GM10266 (cell line): ENCODE measurements at regions not wholly inside any gene's neighbourhood (a gene's known extent, or its start where the extent isn't known, plus 50 kb on each side); places are given as distances from the start of the nearest gene placed in this dataset.

Experiments
- DNase-seq: peaks from one replicate; pipeline ENCODE4 v3.0.0; 2012; ENCODE audit errors: extremely low spot score
- TF ChIP-seq, protein P1 (sequence below): IDR thresholded peaks from 2 replicates; pipeline ENCODE4 v1.5.1; 2012; ENCODE audit warnings: mild to moderate bottlenecking, low read depth; ENCODE audit not compliant: control insufficient read depth, insufficient read depth; ENCODE audit errors: missing control alignments

DNA sequence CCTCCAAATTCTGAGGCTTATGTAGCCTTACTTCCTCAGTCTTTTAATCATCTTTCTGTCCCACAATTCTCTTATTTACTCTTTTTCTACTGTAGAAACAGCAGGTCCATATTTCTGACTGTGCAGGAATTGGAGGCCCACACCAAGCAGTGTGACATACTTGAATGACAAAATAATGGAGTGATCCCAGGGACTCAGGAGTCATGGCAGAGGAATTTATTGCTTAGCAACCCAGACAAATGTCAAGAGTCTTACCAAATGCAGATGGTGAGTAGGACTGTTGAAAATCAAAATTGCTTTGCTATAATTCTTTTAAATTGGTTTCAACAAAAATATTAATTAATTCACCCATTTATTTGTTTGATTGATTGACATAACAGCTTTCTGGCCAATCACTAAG lies 59.9 kb downstream of the HTR1B start:
- TF ChIP-seq, protein P1, sequence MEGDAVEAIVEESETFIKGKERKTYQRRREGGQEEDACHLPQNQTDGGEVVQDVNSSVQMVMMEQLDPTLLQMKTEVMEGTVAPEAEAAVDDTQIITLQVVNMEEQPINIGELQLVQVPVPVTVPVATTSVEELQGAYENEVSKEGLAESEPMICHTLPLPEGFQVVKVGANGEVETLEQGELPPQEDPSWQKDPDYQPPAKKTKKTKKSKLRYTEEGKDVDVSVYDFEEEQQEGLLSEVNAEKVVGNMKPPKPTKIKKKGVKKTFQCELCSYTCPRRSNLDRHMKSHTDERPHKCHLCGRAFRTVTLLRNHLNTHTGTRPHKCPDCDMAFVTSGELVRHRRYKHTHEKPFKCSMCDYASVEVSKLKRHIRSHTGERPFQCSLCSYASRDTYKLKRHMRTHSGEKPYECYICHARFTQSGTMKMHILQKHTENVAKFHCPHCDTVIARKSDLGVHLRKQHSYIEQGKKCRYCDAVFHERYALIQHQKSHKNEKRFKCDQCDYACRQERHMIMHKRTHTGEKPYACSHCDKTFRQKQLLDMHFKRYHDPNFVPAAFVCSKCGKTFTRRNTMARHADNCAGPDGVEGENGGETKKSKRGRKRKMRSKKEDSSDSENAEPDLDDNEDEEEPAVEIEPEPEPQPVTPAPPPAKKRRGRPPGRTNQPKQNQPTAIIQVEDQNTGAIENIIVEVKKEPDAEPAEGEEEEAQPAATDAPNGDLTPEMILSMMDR: no peak
- DNase-seq: no peak

DNA sequence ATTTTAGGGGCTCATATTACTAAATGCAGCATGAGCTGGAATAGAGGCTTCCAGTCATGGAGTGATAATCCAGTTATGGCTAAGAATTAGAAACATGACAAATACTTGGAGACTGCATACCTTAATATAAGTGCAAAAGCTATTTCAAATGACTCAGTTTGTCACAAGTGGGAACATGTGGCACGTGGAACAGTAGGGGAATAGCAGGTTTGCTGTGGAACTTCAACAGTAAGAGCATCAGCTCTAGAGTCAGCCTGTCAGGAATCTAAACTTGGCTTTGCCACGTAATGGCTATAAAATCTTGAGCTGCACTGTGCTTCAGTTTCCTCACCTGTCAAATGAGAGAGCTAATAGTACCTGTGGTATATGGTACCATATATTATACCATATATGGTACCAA lies 62.1 kb downstream of the HTR1B start:
- TF ChIP-seq, protein P1: no peak
- no peak for DNase-seq

DNA sequence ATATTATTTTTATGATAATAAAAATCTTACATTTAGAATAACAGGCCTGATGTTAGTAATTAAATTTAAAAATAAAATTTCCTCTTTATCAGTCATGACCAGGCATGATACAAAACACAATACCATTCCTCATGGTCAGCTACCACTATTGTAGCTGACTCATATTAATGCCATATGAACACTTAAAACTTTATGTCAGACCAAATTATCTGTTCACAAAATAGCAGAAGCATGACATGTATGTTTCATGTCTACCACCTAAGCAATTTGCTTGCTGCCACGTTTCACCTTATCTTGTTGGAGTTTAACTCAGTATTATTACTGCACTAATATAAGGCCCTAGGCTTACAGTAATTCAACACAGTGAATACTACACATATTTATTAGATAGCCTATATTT lies 65.7 kb downstream of the HTR1B start:
- TF ChIP-seq, protein P1: no peak
- no peak for DNase-seq

DNA sequence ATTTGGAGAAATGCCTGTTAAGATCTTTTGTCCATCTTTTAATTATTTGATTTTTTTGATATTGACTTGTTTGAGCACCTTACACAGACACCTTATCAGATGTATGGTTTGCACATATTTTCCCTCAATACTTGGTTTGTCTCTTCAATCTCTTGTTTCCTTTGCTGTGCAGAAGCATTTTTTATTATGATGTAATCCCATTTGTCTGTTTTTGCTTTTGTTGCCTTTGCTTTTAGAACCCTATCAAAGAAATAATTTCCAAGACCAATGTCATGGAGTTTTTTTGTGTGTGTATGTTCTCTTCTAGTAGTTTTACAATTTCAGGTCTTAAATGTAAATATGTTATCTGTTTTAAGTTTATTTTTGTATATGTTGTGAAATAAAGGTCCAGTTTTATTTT lies 73.9 kb downstream of the HTR1B start:
- TF ChIP-seq, protein P1: no peak
- DNase-seq: no peak

DNA sequence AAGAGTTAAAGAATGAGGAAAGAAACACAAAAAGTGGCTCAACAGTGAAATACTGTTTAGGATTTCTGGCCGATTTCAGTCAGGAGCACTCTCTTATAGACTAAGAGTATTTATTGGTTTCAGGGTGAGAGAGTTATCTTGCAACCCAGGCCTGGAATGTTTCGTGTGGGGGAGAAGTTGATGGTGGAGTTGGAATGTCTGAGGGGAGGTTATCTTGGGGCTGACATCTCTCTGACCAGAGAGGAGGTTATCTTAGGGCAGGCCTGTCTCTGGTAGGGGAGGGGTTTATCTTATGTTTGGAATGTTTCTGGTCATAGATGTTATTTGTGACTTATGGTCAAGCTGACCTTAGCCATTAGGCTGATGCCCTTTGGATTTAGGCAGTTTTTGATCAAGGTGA lies 80.3 kb downstream of the HTR1B start:
- TF ChIP-seq, protein P1: no peak
- DNase-seq: no peak

DNA sequence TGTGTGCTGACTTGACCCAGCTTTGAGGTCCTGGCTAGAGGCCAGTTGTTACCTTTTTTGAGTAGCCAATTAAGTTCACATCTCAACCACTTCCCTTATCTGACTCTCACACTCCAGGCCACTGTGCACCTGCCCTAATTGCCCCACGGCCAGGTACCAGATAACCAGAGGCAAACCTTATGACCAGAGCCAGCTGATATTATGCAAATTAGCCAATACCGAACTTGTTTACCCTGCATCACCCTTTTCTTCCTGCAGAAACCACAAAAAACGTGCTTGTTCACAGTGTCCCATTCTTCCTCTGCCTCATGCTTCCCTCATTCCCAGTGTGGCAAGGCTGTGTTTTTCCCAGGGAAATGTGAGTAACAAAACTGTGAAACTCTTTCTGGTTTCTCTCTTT lies 89.3 kb downstream of the HTR1B start:
- DNase-seq: no peak
- TF ChIP-seq, protein P1: no peak

DNA sequence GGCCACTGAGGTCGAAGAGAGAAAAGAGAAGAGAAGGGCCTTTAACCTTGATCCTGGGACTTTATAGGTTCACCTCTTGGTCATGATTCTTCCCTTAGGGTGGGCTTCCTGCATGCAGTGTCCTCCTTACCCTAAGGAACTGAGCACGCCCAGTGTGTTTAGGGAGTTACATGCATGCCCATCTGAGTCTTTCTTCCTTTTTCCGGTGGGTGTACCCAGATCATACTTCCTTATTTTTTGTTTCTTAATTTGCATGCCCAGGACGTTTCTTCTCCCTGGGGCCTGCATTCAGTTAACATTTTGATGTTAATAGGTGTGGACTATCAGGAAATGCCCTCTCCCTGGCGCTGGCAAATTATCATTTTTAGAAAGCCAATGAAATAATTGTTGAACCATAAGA lies 91.5 kb downstream of the HTR1B start:
- DNase-seq: no peak
- TF ChIP-seq, protein P1: no peak
